Stimulated activated CD8-positive, alpha-beta memory T cell treated with anti-CD3 and anti-CD28 coated beads, Interleukin-12 subunit alpha, Interleukin-12 subunit beta, amount 100 ng/mL, for 24 hours (primary cell): ENCODE measurements at regions not wholly inside any gene's neighbourhood (a gene's known extent, or its start where the extent isn't known, plus 50 kb on each side); places are given as distances from the start of the nearest gene placed in this dataset.

Experiments used
- DNase-seq: peaks from one replicate; pipeline ENCODE4 v3.0.0-alpha.2; 2020; ENCODE audit errors: extremely low read depth

- no peak for DNase-seq
Observed at GRCh38 chrX:16222151-16222550, 54.9 kb downstream of the MAGEB17 start.

GRCh38 chrX:16223385-16223784 is 56.1 kb downstream of the MAGEB17 start:
- DNase-seq, result no peak

- DNase-seq, result no peak
Observed at GRCh38 chrX:16239211-16239610, 71.9 kb downstream of the MAGEB17 start.

- no peak for DNase-seq
Observed at GRCh38 chrX:16240231-16240905, 73.1 kb downstream of the MAGEB17 start.

GRCh38 chrX:16240968-16241367 is 73.7 kb downstream of the MAGEB17 start:
- DNase-seq, result no peak

- no peak for DNase-seq
Observed at GRCh38 chrX:16250296-16250695, 83.0 kb downstream of the MAGEB17 start.

- DNase-seq, result no peak
Observed at GRCh38 chrX:16251782-16252181, 84.5 kb downstream of the MAGEB17 start.

- DNase-seq, result no peak
Observed at GRCh38 chrX:16258882-16259281, 91.6 kb downstream of the MAGEB17 start.

- DNase-seq, result no peak
Observed at GRCh38 chrX:16267431-16267830, 100.2 kb downstream of the MAGEB17 start.

GRCh38 chrX:16268206-16268605 is 100.9 kb downstream of the MAGEB17 start:
- no peak for DNase-seq

GRCh38 chrX:16278927-16279326 is 111.6 kb downstream of the MAGEB17 start:
- DNase-seq, result no peak

- DNase-seq, result no peak
Observed at GRCh38 chrX:16282209-16282608, 114.9 kb downstream of the MAGEB17 start.

GRCh38 chrX:16284842-16285241 is 117.6 kb downstream of the MAGEB17 start:
- no peak for DNase-seq

GRCh38 chrX:16290997-16291396 is 123.7 kb downstream of the MAGEB17 start:
- DNase-seq, result no peak

GRCh38 chrX:16300831-16301230 is 133.6 kb downstream of the MAGEB17 start:
- DNase-seq, result no peak

- no peak for DNase-seq
Observed at GRCh38 chrX:16304751-16305150, 137.5 kb downstream of the MAGEB17 start.

- no peak for DNase-seq
Observed at GRCh38 chrX:16305187-16305586, 137.9 kb downstream of the MAGEB17 start.

- no peak for DNase-seq
Observed at GRCh38 chrX:16307950-16308349, 140.7 kb downstream of the MAGEB17 start.

GRCh38 chrX:16308773-16309172 is 141.5 kb downstream of the MAGEB17 start:
- no peak for DNase-seq

- no peak for DNase-seq
Observed at GRCh38 chrX:16310326-16310725, 143.0 kb downstream of the MAGEB17 start.

- DNase-seq, result no peak
Observed at GRCh38 chrX:16311671-16312070, 144.4 kb downstream of the MAGEB17 start.

GRCh38 chrX:16312761-16313623 is 145.7 kb downstream of the MAGEB17 start:
- DNase-seq, result no peak

GRCh38 chrX:16316331-16316730 is 149.1 kb downstream of the MAGEB17 start:
- DNase-seq, result no peak
